Left lung (tissue), 4 donors: ENCODE measurements at regions not wholly inside any gene's neighbourhood (a gene's known extent, or its start where the extent isn't known, plus 50 kb on each side); places are given as distances from the start of the nearest gene placed in this dataset.

Experiments
- ATAC-seq: fragments of 200-7000 bp; cut with Tn5 transposase; one replicate; pipeline ENCODE4 v1.9.1; 2020; ENCODE audit warnings: moderate library complexity
- DNase-seq, 4 donors: peaks; one replicate each; pipeline ENCODE4 v3.0.0-alpha.2; 2013 to 2020
- H3K27ac ChIP-seq, 2 donors: fragments of 200-600 bp; sonication (generic) in 1 of 2; one replicate each; pipeline versions ENCODE4 v1.5.0 to v1.8.0; 2020 to 2021
- H3K27me3 ChIP-seq, 2 donors: fragments of 200-600 bp; sonication (generic) in 1 of 2; one replicate each; pipeline versions ENCODE4 v1.5.0 to v1.8.0; 2020 to 2021
- H3K36me3 ChIP-seq, 2 donors: fragments of 200-600 bp; sonication (generic) in 1 of 2; one replicate each; pipeline versions ENCODE4 v1.5.0 to v1.8.0; 2020 to 2021
- H3K4me1 ChIP-seq, 2 donors: fragments of 200-600 bp; one replicate each; pipeline ENCODE4 v1.8.0; 2021
- H3K4me3 ChIP-seq, 2 donors: fragments of 200-600 bp; sonication (generic) in 1 of 2; one replicate each; pipeline versions ENCODE4 v1.5.0 to v1.8.0; 2020 to 2021; ENCODE audit warnings: mild to moderate bottlenecking in 1 of 2
- H3K9me3 ChIP-seq, 2 donors: fragments of 200-600 bp; sonication (generic) in 1 of 2; one replicate each; pipeline versions ENCODE4 v1.5.0 to v1.8.0; 2020 to 2021
- CTCF ChIP-seq, 2 donors: fragments of 200-600 bp; sonication (generic) in 1 of 2; IDR thresholded peaks; one replicate each; pipeline versions ENCODE4 v1.5.0 to v1.8.0; 2021; ENCODE audit warnings: antibody characterized with exemption in 2 of 2
- intact Hi-C, 2 donors: fragments of 100-400 bp; cut with DNase I; formaldehyde crosslinking; loops; one replicate each; pipeline versions ENCODE4 v1.11.2 to v1.14.2; 2022
- donor health status: DM: no; HTN: yes; CAD: no.
- donor health status: DM: no; HTN: no; CAD: no.

- intact Hi-C loops, result no loop called here
- no peak overlapping the region for H3K27ac ChIP-seq
- H3K4me3 ChIP-seq, result no peak overlapping the region
- no peaks in the 10 kb centered on the region for H3K9me3 ChIP-seq
- H3K27me3 ChIP-seq, result no peaks in the 10 kb centered on the region
- ATAC-seq, result no peak
- no peaks in the 10 kb centered on the region for H3K4me1 ChIP-seq
- H3K36me3 ChIP-seq, result no peaks in the 10 kb centered on the region
- TF ChIP-seq CTCF (IDR thresholded peaks at IDR 0.05), result no peak
- no peak for DNase-seq
Measured at GRCh38 chr5:44891116-44891515, 82.4 kb downstream of the MRPS30 start.

- TF ChIP-seq CTCF (IDR thresholded peaks at IDR 0.05), result no peak
- Histone ChIP-seq H3K27me3 (no peaks in the 10 kb centered on the region), H3K4me1 (no peaks in the 10 kb centered on the region), H3K4me3 (no peak overlapping the region), H3K9me3 (no peaks in the 10 kb centered on the region), H3K27ac (no peak overlapping the region), H3K36me3 (no peaks in the 10 kb centered on the region)
- no peak for ATAC-seq
- intact Hi-C loops, result no loop called here
- no peak for DNase-seq
Measured at GRCh38 chr5:44900273-44900954, 91.7 kb downstream of the MRPS30 start.

- DNase-seq (no peak), ATAC-seq (no peak)
- no peaks in the 10 kb centered on the region for H3K36me3 ChIP-seq
- intact Hi-C loops, result no loop called here
- H3K9me3 ChIP-seq, result no peaks in the 10 kb centered on the region
- TF ChIP-seq CTCF (IDR thresholded peaks at IDR 0.05), result no peak
- no peaks in the 10 kb centered on the region for H3K27me3 ChIP-seq
- no peak overlapping the region for H3K4me3 ChIP-seq
- no peak overlapping the region for H3K27ac ChIP-seq
- H3K4me1 ChIP-seq, result no peaks in the 10 kb centered on the region
Measured at GRCh38 chr5:44907396-44907795, 98.6 kb downstream of the MRPS30 start.

GRCh38 chr5:44909004-44909403 lies 100.3 kb downstream of the MRPS30 start:
- Histone ChIP-seq H3K27me3 (no peaks in the 10 kb centered on the region), H3K36me3 (no peaks in the 10 kb centered on the region)
- ATAC-seq, result no peak

GRCh38 chr5:44911501-44911900 lies 102.8 kb downstream of the MRPS30 start:
- intact Hi-C loops, result no loop called here
- ATAC-seq, result no peak
- no peak overlapping the region for H3K4me3 ChIP-seq
- no peaks in the 10 kb centered on the region for H3K27me3 ChIP-seq
- H3K36me3 ChIP-seq, result no peaks in the 10 kb centered on the region
- TF ChIP-seq CTCF (IDR thresholded peaks at IDR 0.05), result no peak
- no peaks in the 10 kb centered on the region for H3K9me3 ChIP-seq
- no peaks in the 10 kb centered on the region for H3K4me1 ChIP-seq
- no peak for DNase-seq
- H3K27ac ChIP-seq, result no peak overlapping the region

More at GRCh38 chr5:44909004-44909403, 100.3 kb downstream of the MRPS30 start:
- Histone ChIP-seq H3K4me1 (no peaks in the 10 kb centered on the region), H3K9me3 (no peaks in the 10 kb centered on the region), H3K27ac (no peak overlapping the region), H3K4me3 (no peak overlapping the region)
- intact Hi-C loops, result no loop called here
- no peak for TF ChIP-seq CTCF (IDR thresholded peaks at IDR 0.05)
- DNase-seq, result no peak
